HG02970 (cell line): ENCODE measurements at regions not wholly inside any gene's neighbourhood (a gene's known extent, or its start where the extent isn't known, plus 50 kb on each side); places are given as distances from the start of the nearest gene placed in this dataset.

Experiments
- ATAC-seq: cut with Tn5 transposase; IDR thresholded peaks from one replicate; pipeline ENCODE4 v1.9.1; 2021; ENCODE audit warnings: mild to moderate bottlenecking, moderate library complexity, moderate number of reproducible peaks; ENCODE audit not compliant: unreplicated experiment, low FRiP score

DNA sequence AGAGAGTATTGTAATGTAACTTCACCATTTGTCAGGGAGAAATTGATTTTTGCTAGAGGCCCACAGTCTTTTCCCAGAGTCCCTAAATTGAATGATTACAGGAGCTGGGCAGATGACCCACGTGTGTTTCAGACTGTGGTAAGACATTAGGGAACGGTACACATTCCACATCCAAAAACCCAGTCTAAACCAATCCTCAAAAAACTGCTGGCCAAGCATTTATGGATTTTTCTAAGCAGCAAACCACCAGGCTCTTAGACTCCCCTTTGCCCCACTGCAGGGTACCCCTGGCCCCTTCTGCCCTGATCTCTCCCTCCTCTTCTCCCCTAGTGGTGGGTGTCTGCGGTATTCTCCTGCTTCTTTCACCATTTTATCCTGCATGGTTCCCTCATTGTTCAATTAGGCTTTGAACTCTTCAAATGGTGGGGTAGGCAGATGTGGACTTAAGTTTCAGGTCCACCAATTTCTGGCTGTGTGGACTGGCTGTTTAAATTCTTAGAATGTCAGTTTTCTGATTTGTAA is 135.5 kb upstream of the SORCS3 start:
- ATAC-seq: no peak

DNA sequence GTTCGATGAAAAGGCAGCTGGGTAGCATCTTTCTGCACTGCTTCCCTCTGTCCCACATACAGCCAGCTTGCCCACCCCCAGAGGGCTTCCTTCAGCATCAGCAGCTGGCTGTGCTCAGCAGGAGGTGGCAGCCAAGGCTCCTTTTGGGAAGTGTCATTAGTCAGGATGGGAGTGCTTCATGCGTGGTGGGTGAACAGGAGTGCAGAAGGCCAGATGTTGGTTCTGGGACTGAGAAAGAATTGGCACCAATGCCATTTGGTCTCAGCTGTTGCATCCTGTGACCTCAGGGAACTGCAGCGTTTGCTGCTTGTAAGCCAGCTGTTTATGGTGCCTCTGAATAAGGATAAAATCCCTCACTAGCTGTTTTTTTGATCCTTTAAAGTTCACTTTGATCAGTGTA is 131.1 kb upstream of the SORCS3 start:
- no peak for ATAC-seq

DNA sequence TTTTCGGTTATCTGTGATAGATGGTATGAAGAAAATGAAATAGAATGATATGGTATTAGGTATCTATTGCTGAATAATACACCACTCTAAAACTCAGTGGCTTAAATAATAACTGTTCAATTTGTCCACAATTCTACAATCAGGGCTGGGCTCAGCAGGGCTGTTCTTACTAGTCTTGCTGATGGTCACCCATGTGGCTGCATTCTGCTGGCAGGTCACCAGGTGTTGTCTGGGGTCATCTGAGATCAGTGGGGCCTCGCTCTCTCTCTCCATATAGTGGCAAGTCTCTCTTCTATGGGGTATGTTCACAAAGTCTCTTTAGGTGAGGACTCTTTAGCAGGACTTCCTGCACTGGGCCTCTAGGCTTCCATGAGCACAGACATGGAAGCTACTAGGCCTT is 130.4 kb upstream of the SORCS3 start:
- no peak for ATAC-seq

DNA sequence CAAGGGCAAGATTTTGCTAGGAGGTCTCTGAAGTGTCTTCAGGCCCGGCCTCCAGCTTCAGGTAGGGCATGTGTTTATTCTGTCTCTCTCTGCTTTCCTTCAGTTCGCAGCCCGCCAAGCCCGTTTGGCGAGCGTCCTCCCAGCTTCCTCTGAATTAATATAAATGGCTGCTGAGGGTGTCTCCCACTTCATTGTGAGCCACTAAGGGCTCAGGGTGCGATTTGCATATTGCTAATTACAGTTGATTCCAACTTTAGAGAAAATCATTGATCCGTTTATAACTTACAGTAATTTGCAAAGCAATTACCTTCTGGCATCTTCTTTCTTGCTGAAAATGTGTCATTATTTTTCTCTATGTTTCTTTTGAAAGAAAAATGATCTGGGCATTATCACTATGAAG is 128.3 kb upstream of the SORCS3 start:
- no peak for ATAC-seq

DNA sequence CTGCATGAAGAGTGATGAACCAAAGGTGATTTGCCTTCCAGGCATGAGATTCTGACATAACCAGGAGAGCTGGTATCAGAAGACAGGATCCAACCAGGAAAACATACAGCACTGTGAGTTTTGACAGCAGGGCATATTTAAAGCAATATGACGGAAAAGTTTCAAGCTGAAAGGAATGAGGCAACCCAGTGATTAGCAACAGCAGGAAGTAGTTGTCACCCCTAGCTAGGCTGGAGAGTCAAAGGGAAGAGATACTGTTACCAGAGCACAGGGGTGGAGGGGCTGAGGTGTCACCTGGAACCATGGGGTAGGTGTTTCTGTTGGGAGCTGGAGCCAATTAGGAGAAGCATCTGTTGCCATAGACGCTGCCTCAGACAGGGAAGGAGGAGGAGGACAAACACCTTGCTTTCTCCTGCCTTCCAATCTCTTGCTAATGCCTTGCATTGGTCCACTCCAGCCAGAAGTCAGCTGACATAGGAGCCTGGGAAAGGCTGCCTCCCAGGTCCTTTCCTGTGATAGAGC is 125.4 kb upstream of the SORCS3 start:
- ATAC-seq: no peak

DNA sequence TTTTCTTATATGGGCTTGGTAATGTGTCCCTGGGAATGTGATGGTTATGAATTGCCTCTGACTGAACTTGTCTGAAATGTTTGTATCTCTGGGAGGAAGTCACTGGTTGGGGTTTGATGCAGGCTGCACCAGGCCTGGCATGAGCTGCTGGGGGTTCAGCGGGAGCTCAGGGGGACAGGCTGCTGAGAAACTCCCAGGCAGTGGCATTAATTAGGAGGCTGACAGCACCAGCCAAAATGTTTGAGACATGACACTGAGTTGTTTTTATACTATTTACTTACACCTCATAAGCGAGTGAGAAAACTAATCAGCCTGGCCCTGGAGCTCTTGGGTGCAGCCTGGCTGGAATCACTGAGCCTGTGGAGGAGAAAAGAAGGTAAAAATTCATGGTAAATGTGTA is 124.1 kb upstream of the SORCS3 start:
- no peak for ATAC-seq

DNA sequence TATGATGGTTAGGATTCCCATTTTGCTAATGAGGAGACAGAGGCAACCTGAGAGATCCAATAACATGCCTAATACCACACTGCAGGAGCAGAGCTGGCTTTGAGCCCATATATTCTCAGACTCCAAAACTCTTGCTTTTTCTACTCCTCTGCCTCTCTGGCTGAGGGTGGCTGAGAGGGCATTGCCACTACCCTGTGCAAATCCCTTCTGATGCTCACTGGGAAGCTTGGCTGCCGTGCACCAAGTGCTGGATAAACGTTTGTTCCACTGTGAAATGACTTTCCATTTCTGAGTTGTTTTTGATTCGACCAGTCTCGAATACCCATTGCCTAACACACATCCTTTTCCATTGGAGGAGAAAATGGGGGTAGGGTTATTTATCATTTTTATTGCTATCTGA is 123.1 kb upstream of the SORCS3 start:
- no peak for ATAC-seq

DNA sequence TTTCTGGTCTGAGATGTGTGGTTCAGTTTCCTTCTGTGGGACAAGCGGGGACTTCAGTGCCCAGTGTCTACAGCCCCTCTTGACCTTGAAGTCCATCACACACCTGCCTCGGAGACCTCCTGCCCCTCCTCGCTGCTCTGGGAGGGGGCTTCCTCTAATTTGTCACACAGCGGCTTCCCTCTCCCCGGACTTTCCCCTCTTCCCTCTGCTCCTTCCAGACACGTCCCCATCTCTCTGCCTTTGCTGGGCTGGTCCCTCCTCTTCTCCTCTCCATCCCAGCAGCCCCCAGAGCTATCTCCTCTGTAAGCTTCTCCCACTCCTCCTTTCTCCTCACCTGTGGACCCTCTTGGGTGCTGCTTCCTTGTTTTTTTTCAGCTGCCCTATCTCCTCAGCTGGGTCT is 122.2 kb upstream of the SORCS3 start:
- ATAC-seq: no peak

DNA sequence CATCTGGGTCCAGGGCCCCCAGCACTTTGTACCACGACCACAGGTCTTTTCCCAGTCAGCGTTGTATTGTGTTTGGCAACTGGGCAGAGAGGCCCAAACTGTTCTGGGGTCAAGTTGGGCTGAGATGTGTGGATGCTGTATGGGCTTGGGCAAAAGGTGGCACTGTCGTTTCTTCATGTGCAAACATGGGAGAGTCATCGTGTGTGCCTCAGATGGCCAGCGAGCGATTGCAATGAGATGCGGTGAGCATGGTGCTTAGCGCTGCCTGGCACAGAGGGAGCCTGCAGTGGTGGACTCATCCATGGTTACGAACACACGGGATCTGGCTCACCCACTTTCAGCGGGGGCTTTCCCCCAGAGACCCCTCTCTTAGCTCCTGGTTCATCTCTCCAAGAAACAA is 120.4 kb upstream of the SORCS3 start:
- no peak for ATAC-seq

DNA sequence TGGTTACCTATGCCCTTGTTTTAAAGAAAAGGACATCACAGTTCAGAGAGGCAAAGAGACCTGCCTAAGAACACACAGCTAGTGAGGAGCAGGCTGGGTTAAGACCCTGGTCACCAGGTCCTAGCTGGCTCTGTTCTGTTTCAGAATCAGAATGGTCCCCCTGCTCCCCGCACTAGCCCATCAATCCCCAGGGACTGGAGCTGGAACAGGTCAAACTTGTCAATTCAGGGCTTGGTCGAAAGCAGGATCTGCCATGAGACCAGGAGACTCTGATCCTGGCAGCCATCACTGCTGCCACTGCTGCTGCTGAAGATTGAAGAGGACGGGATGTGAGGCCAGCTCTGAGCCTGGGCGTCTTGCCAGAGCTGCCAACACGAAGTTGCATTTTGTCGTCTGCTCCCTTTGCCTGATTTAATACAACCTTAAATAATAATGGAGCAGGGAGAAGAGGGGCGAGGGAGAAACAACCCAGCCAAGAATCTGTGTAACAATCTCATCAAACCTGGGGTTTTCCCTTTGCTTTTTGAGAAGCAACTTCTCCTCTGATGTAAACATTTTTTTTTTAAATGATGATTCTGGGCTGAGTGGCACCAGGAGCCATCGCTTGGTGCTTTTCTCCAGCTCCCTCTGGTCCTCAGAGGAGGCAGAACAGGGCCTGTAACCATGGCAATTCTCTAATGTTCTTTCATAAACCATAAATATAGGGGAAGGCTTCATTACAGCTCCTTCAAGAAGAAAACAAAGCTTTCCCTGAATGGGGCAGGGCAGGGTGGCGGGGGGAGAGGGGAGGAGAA is 119.0 kb upstream of the SORCS3 start:
- no peak for ATAC-seq

DNA sequence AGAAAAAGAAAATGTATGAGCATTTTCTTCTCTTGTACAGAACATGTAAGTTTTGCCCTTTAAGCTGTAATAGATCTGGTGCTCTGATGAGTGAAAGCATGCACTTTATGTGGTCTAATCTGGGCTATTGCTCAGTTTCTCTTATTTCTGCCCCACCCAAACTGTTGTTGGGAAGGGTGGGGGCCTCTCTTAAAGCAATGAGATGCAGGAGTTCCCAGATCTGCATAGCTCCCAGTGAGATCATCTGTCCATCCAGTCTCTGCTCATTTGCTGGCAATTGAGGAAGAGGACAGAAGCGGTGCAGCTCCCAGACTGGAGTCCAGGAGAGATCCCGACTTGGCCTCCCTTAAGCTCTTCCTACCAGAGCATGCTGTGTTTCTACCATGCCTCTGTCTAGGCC is 114.9 kb upstream of the SORCS3 start:
- no peak for ATAC-seq

DNA sequence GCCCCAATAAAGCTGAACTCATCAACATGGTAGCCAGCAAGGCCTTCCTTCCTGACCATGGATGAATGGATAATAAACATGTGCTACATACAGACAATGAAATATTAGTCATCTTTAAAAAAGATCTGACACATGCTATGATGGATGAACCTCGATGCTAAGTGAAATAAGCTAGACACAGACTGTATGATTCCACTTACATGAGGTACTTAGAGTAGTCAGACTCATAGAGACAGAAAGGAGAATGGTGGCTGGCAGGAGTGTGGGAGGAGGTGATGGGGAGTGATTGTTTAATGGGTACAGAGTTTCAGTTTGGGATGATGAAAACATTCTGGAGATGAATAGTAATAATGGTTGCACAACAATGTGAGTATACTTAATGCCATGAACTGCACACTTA is 114.1 kb upstream of the SORCS3 start:
- no peak for ATAC-seq

DNA sequence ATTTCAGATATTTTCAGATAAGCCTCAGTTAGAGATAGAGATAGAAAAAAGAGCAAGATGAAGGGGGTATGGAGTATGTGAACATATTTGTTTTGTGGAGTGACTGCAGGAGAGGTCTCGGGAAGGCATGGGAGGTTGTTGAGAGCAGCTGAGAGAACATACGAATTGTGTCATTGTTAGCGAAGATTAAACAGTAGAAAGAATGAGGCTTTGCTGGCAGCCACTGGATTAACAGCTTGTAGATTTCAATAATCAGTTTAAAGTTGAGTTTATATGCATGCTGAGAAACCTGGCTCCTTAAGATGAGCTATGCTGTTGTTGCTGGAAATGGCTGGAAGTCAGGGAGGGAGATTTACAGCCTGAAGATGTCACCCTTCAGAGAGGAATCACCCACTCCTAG is 100.9 kb upstream of the SORCS3 start:
- ATAC-seq: no peak

DNA sequence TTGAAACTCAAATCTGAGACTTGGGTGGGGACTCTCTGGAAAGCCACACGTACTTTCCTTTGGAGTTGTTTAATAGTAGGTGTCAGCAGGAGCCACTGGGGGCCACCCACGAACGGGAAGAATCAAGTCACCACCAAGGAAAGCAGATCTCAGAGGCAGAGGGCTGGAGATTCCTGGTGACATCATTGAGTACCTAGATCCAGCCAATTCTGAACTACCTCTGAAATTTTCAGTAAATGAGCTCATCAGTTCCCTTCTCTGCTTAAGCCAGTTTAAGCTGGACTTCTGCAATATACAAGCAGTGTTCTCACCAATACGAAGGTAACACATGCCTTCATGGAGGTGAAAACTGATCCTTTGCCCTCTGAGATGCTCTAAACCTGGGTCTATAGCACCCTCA is 99.3 kb upstream of the SORCS3 start:
- no peak for ATAC-seq

DNA sequence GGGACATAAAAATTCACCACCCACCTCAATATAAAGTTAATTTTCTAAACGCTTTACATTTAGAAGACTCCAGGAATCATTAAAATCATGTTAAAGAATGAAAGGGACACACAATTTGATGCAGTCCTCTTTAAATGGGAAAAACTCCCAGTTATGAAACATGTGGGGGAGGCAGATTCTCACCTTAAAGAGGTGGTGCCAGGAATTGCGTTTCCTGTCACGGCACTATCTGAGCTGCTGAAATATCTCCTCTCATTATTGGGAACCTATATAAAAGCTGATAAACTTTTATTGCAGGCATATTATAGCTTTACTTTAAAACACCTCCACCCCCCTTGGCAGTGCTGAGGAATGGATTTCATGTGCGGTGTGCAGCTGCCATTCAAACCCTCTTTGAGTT is 94.8 kb upstream of the SORCS3 start:
- no peak for ATAC-seq

DNA sequence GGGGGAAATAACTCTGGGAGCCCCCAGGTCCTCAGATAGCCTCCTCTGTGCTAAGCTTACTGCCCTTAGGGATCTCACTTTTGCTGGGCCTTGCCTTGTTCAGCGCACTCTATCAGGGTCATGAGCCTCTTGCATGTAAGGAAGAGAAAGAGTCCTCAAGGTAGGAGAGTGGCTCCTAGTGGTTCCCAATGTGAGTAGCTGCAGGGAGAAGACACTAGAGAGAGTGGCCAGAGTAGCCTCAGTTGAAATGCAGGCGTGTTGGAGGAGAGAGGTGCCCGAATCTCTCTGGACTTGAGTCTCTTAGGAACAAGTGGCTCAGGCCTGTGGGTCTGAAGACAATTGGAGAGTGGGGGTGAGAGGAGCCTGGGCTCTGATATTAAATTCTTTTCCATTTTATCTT is 94.3 kb upstream of the SORCS3 start:
- ATAC-seq: no peak

DNA sequence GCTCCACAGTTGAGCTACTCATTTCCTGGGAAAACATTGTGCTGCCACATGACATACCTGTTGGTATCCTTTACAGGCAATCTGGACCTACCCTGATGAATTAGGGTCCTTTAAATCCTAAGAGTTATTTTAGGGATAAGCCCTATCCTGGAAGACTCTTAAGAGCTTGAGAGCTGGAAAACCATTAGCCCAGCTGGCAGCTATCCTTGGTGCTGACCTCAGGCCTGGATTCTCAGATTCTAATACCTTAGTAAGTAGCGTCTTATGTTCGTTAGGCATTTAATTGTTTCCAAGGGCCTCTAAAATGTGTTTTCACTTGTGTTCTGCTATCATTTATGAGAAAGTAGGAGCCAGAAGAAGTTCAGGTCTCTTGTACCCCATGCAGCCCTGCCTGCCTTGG is 93.0 kb upstream of the SORCS3 start:
- no peak for ATAC-seq

DNA sequence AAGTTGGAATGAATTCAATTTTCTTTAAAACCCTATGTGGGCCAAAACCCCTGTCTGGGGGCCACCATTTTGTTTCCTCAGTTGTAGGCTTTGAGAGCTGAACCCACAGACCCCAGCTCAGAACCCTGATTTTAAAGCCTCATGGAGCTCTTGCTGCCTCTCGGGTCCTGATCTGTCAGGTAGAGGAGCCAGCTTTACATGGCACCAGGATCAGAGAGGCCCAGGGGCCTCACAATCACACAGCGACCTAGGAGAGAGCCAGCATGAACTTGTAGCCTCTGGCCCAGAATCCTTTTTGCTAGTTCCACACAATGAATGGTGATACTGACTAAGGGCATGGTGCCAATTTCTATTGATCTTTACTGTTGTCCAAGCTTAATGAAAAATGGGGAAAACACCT is 84.3 kb upstream of the SORCS3 start:
- no peak for ATAC-seq

DNA sequence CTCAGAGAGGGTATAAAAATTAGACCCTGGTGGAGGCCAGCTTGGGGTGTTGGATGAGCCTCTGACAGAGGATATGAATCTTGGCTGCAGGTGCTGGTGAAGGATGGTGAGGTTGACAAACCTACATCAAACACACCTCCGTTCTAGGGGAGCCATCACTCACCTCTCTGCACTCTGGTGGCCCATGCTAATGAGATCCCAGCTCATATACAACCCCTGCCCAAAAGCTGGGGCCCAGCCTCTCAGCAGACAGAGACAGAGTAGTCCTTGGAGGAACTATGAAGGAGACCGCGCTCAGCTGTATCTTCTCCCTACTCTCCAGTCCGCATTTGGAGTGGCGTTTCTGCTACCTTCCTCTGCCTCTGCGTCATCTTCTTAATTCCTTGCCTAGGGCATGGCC is 83.1 kb upstream of the SORCS3 start:
- ATAC-seq: no peak

DNA sequence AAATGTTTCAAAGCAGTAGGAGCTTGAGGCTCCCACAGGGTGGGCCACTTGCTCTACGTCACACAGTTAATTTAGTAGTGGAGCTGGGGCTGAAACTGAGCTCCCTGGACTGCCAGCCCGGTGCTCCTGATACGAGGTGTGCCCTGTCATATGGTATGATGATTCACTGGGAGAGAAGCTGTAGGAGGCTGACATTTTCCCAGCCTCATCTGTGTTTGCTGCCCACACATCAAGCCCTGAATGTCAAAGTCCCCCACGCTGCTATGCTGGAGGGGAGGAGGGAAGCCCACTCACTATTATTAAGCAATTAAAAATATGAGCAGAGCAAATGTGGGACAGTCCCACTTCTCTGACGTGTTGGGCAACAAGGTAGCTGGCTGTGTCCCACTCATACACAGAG is 81.2 kb upstream of the SORCS3 start:
- no peak for ATAC-seq

DNA sequence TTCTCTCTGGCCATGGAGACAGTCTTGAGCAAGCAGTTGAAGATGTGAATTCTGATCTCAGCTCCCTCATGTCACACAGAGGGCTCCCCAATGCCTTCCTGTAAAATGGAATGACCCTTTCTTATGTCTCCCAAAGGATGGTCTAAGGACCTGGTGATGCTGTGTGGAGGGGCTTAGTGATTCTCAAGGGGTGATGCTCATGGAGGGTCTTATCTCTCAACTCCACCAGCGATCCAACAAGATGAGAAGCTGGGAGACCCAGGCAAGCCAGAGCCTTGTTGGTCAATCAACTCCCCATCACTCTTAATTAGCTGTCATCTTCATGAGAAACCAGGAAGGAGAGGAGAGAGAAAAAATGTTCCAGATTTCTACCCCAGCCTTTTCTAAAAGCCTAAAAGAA is 78.0 kb upstream of the SORCS3 start:
- ATAC-seq: no peak

DNA sequence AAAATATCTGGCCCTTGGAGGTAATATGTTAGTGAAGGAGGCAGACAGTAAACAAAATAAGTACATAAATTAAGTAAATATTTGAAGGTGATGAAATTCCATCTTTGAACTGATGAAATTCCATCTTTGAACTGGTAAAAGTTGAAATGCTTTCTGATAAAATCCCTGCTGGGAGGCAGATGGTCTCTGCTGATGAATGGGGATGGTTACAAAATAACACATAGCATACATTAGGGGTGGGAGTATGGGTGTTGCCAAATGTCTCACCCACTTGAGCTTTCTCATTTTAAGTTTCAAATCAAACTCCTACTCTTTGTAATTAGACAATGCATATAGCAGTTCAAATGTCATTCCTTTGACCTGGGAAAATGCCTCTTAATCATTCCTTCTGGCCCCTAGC is 77.5 kb upstream of the SORCS3 start:
- no peak for ATAC-seq
